IMR-90 (cell line): ENCODE measurements at regions not wholly inside any gene's neighbourhood (a gene's known extent, or its start where the extent isn't known, plus 50 kb on each side); places are given as distances from the start of the nearest gene placed in this dataset.
A peak's percentile ranks its signal among the peaks of the same experiment; 100 is the strongest.

ENCODE experiments used
- ATAC-seq: fragments of 200-7000 bp; cut with Tn5 transposase; 2 replicates; pipeline ENCODE4 v1.9.1; 2020; ENCODE audit warnings: low read depth, mild to moderate bottlenecking, moderate library complexity
- BruUV-seq: library from RNA; stranded (reverse); fragments of 400-500 nt; replicated peaks from 2 replicates; lab custom pipeline; 2021; lab: Mats Ljungman, UMichigan
- CTCF ChIA-PET: fragments of 300-600 bp; formaldehyde crosslinking; extraction: SDS; loops from one replicate; lab custom pipeline; 2021; ENCODE audit warnings: antibody characterized with exemption; lab: Yijun Ruan, JAX
- POLR2A ChIA-PET: fragments of 300-600 bp; sonication (Branson Sonifier 250); formaldehyde crosslinking; loops from one replicate; lab custom pipeline; 2022; ENCODE audit warnings: antibody characterized with exemption; ENCODE audit not compliant: unreplicated experiment; lab: Charles Lee
- DNase-seq: peaks from one replicate; pipeline ENCODE4 v3.0.0; 2013
- H2AFZ ChIP-seq: replicated peaks from 2 replicates; pipeline ENCODE3; 2013; ENCODE audit warnings: low read length, mild to moderate bottlenecking; ENCODE audit not compliant: poor library complexity
- H2AK5ac ChIP-seq: 2 replicates; pipeline ENCODE4 v1.6.1; 2013; ENCODE audit warnings: low read depth, low read length, inconsistent platforms
- H2AK9ac ChIP-seq: replicated peaks from 2 replicates; pipeline ENCODE3; 2013; ENCODE audit warnings: mild to moderate bottlenecking, low read depth, low read length, moderate library complexity; ENCODE audit not compliant: poor library complexity
- H2BK120ac ChIP-seq: 2 replicates; pipeline ENCODE4 v1.6.1; 2013; ENCODE audit warnings: low read depth, low read length, inconsistent platforms
- H2BK15ac ChIP-seq: 3 replicates; pipeline ENCODE4 v1.6.1; 2013; ENCODE audit warnings: low read depth, low read length, inconsistent platforms
- H2BK20ac ChIP-seq: 2 replicates; pipeline ENCODE4 v1.6.1; 2013; ENCODE audit warnings: low read depth, mild to moderate bottlenecking, inconsistent platforms, low read length, moderate library complexity
- H2BK5ac ChIP-seq: 2 replicates; pipeline ENCODE4 v1.6.1; 2013; ENCODE audit warnings: mild to moderate bottlenecking, low read depth, low read length, inconsistent platforms; ENCODE audit not compliant: poor library complexity, severe bottlenecking
- H3K14ac ChIP-seq: replicated peaks from 2 replicates; pipeline ENCODE4 v1.6.1; 2013; ENCODE audit warnings: low read depth, low read length, inconsistent platforms
- H3K18ac ChIP-seq: 2 replicates; pipeline ENCODE4 v1.6.1; 2013; ENCODE audit warnings: low read depth, low read length, control low read depth
- H3K23ac ChIP-seq: 2 replicates; pipeline ENCODE4 v1.6.1; 2013; ENCODE audit warnings: low read depth, low read length, inconsistent platforms
- H3K27ac ChIP-seq: 2 replicates; pipeline ENCODE4 v1.5.1; 2013; ENCODE audit warnings: mild to moderate bottlenecking, control low read depth, low read length; ENCODE audit not compliant: insufficient read depth
- H3K27me3 ChIP-seq: 2 replicates; pipeline ENCODE4 v1.6.1; 2013; ENCODE audit warnings: low read length; ENCODE audit not compliant: control insufficient read depth, insufficient read depth
- H3K36me3 ChIP-seq: 2 replicates; pipeline ENCODE4 v1.6.1; 2013; ENCODE audit warnings: low read length, mixed read lengths; ENCODE audit not compliant: control insufficient read depth, insufficient read depth
- H3K4ac ChIP-seq: 2 replicates; pipeline ENCODE4 v1.6.1; 2013; ENCODE audit warnings: low read depth, low read length, inconsistent platforms
- H3K4me1 ChIP-seq: 2 replicates; pipeline ENCODE4 v1.6.1; 2013; ENCODE audit warnings: low read length, mixed read lengths; ENCODE audit not compliant: control insufficient read depth, insufficient read depth
- H3K4me2 ChIP-seq: 2 replicates; pipeline ENCODE4 v1.6.1; 2013; ENCODE audit warnings: low read depth, mild to moderate bottlenecking, control low read depth, low read length, moderate library complexity
- H3K4me3 ChIP-seq: 2 replicates; pipeline ENCODE4 v1.5.1; 2013; ENCODE audit warnings: low read depth, mild to moderate bottlenecking, control low read depth, low read length, moderate library complexity; ENCODE audit not compliant: insufficient read depth
- H3K56ac ChIP-seq: 2 replicates; pipeline ENCODE4 v1.6.1; 2013; ENCODE audit warnings: low read length, inconsistent platforms; ENCODE audit not compliant: insufficient read depth; ENCODE audit errors: extremely low read depth
- H3K79me1 ChIP-seq, 2 experiments: 2 replicates each; pipeline ENCODE4 v1.6.1; 2013; ENCODE audit warnings: low read length in 2 of 2, inconsistent platforms in 1 of 2, low read depth in 1 of 2
- H3K9ac ChIP-seq: 2 replicates; pipeline ENCODE4 v1.6.1; 2013; ENCODE audit warnings: low read depth, low read length, control low read depth
- H3K9me1 ChIP-seq: 2 replicates; pipeline ENCODE4 v1.6.1; 2013; ENCODE audit warnings: low read length, inconsistent platforms; ENCODE audit not compliant: insufficient read depth
- H3K9me3 ChIP-seq: 2 replicates; pipeline ENCODE4 v1.6.1; 2013; ENCODE audit warnings: low read length; ENCODE audit not compliant: control insufficient read depth, insufficient read depth
- H4K20me1 ChIP-seq: 2 replicates; pipeline ENCODE4 v1.6.1; 2013; ENCODE audit warnings: low read length, inconsistent platforms; ENCODE audit not compliant: insufficient read depth
- H4K5ac ChIP-seq: 2 replicates; pipeline ENCODE4 v1.6.1; 2013; ENCODE audit warnings: mild to moderate bottlenecking, low read depth, low read length, control low read depth
- H4K8ac ChIP-seq, 2 experiments: 2 replicates each; pipeline ENCODE4 v1.6.1; 2013; ENCODE audit warnings: low read depth in 2 of 2, low read length in 2 of 2, control low read depth in 1 of 2, inconsistent platforms in 1 of 2
- H4K91ac ChIP-seq: 2 replicates; pipeline ENCODE4 v1.6.1; 2013; ENCODE audit warnings: low read depth, low read length, inconsistent platforms; ENCODE audit not compliant: insufficient read depth
- MAFK ChIP-seq: IDR thresholded peaks from 2 replicates; pipeline ENCODE4 v1.6.1; 2012; ENCODE audit warnings: low read depth, low read length, improper control_type of control experiment
- RCOR1 ChIP-seq: IDR thresholded peaks from 2 replicates; pipeline ENCODE4 v1.6.1; 2012; ENCODE audit warnings: mild to moderate bottlenecking, low read length, improper control_type of control experiment; ENCODE audit not compliant: insufficient replicate concordance
- SMC3 ChIP-seq: fragments of 150-350 bp; IDR thresholded peaks from 2 replicates; pipeline ENCODE4 v1.6.1; 2016; ENCODE audit warnings: low read depth, mild to moderate bottlenecking, antibody characterized with exemption, low read length, moderate library complexity
- WGBS, 2 experiments: methylation state at CpG; one replicate each; pipeline versions ENCODE4 v1.1.5 to v1.1.7; 2013; ENCODE audit warnings: missing lambda C conversion rate in 2 of 2; ENCODE audit not compliant: insufficient read length in 1 of 2; ENCODE audit errors: extremely low coverage in 2 of 2; 5-methylcytosine and 5-hydroxymethylcytosine counted together
- dilution Hi-C: fragments of 300-500 bp; cut with HindIII; formaldehyde crosslinking; loops from one replicate; pipeline ENCODE4 v1.14.3; 2018; ENCODE audit warnings: low sequenced_read_pairs; ENCODE audit not compliant: unreplicated experiment
- in situ Hi-C: fragments of 300-500 bp; cut with MboI; formaldehyde crosslinking; loops from 3 replicates; pipeline ENCODE4 v1.14.3; 2019; ENCODE audit warnings: low sequenced_read_pairs, inconsistent platforms, mixed read lengths
- intact Hi-C: fragments of 100-400 bp; cut with micrococcal nuclease; formaldehyde crosslinking; loops from 2 replicates; pipeline ENCODE4 v1.10.0; 2022

DNA sequence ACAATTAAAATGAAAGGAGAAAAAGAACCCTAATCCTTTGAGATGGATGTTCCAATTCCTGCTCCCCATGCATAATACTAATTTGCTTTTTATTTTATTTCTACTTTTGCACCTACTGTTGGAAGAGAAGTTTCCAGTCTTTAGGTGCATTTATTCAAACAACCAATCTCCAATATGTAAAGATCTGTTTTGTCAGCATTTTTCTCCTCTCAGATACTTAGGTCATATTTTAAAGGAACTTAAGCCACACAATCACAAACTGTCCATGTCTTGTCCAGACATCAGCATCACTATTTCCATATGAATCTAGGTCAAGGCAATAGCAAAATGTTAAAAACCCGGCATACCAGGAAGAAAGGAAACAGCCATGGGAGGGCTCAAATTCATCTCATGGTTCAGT lies 1023.2 kb downstream of the BCL11A start:
- H3K4me1 ChIP-seq: no peaks in the 10 kb centered on the region
- no peak overlapping the region for H2BK5ac ChIP-seq
- no peak overlapping the region for H2AFZ ChIP-seq
- no peak overlapping the region for H3K14ac ChIP-seq
- H3K27me3 ChIP-seq: no peaks in the 10 kb centered on the region
- DNase-seq (no peak), ATAC-seq (no peak)
- no peak overlapping the region for H3K4me2 ChIP-seq
- H3K36me3 ChIP-seq: no peaks in the 10 kb centered on the region
- H2BK120ac ChIP-seq: no peak overlapping the region
- no TSS peak for BruUV-seq
- WGBS, 2 experiments: no CpG with 5 or more reads among the region's 1 CpG
- no peak overlapping the region for H4K8ac ChIP-seq
- H3K56ac ChIP-seq: no peak overlapping the region
- H2AK5ac ChIP-seq: no peak overlapping the region
- no peak overlapping the region for H4K91ac ChIP-seq
- peaks cover 6% of the 10 kb centered on the region for H3K9me3 ChIP-seq
- H3K23ac ChIP-seq: no peak overlapping the region
- H4K5ac ChIP-seq: no peak overlapping the region
- in situ Hi-C loops (no loop called here), intact Hi-C loops (no loop called here), dilution Hi-C loops (no loop called here)
- ChIA-PET CTCF (no interaction called here), POLR2A (no interaction called here)
- no peak overlapping the region for H3K9ac ChIP-seq
- no peak overlapping the region for H2BK15ac ChIP-seq
- TF ChIP-seq RCOR1 (no peak), SMC3 (no peak), MAFK (peak; percentile 52)
- no peaks in the 10 kb centered on the region for H3K9me1 ChIP-seq
- no peak overlapping the region for H2BK20ac ChIP-seq
- H2AK9ac ChIP-seq: no peak overlapping the region
- no peaks in the 10 kb centered on the region for H3K79me1 ChIP-seq
- H3K18ac ChIP-seq: no peak overlapping the region
- H3K4ac ChIP-seq: no peak overlapping the region
- no peaks in the 10 kb centered on the region for H4K20me1 ChIP-seq
- H3K4me3 ChIP-seq: no peak overlapping the region
- H3K27ac ChIP-seq: no peak overlapping the region
